SK-N-MC (cell line): ENCODE measurements at regions not wholly inside any gene's neighbourhood (a gene's known extent, or its start where the extent isn't known, plus 50 kb on each side); places are given as distances from the start of the nearest gene placed in this dataset.
"Not testable (repeated sequence)": the region's sequence is repeated elsewhere in the genome, so short reads cannot be mapped to it uniquely, and the experiment has no call there.

Source experiments
- EZH2 ChIP-seq: fragments of 200-600 bp; sonication (generic); IDR thresholded peaks from one replicate; pipeline ENCODE4 v1.6.1; 2017; ENCODE audit warnings: antibody characterized with exemption
- POLR2AphosphoS5 ChIP-seq: IDR thresholded peaks from 2 replicates; pipeline ENCODE4 v1.6.1; 2012; ENCODE audit warnings: mild to moderate bottlenecking, low read depth, low read length, borderline replicate concordance

DNA sequence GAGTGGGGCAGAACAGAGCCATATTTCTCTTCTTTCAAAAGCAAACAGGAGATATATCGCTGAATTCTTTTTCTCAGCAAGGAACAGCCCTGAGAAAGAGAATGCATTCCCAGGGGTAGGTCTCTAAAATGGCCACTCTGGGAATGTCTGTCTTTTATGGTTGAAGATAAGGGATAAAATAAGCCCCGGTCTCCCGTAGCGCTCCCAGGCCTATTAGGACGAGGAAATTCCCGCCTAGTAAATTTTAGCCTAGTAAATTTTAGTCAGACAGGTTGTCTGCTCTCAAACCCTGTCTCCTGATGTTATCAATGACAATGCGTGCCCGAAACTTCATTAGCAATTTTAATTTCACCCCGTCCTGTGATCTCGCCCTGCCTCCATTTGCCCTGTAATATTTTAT lies 73.9 kb upstream of the WIPF1 start:
- TF ChIP-seq POLR2AphosphoS5, EZH2: not testable (repeated sequence)
